IMR-90 (cell line): ENCODE measurements at regions not wholly inside any gene's neighbourhood (a gene's known extent, or its start where the extent isn't known, plus 50 kb on each side); places are given as distances from the start of the nearest gene placed in this dataset.

Experiments used
- ATAC-seq: fragments of 200-7000 bp; cut with Tn5 transposase; 2 replicates; pipeline ENCODE4 v1.9.1; 2020; ENCODE audit warnings: low read depth, mild to moderate bottlenecking, moderate library complexity
- BruUV-seq: library from RNA; stranded (reverse); fragments of 400-500 nt; replicated peaks from 2 replicates; lab custom pipeline; 2021; lab: Mats Ljungman, UMichigan
- CTCF ChIA-PET: fragments of 300-600 bp; formaldehyde crosslinking; extraction: SDS; loops from one replicate; lab custom pipeline; 2021; ENCODE audit warnings: antibody characterized with exemption; lab: Yijun Ruan, JAX
- POLR2A ChIA-PET: fragments of 300-600 bp; sonication (Branson Sonifier 250); formaldehyde crosslinking; loops from one replicate; lab custom pipeline; 2022; ENCODE audit warnings: antibody characterized with exemption; ENCODE audit not compliant: unreplicated experiment; lab: Charles Lee
- DNase-seq: peaks from one replicate; pipeline ENCODE4 v3.0.0; 2013
- H2AFZ ChIP-seq: replicated peaks from 2 replicates; pipeline ENCODE3; 2013; ENCODE audit warnings: low read length, mild to moderate bottlenecking; ENCODE audit not compliant: poor library complexity
- H2AK5ac ChIP-seq: 2 replicates; pipeline ENCODE4 v1.6.1; 2013; ENCODE audit warnings: low read depth, low read length, inconsistent platforms
- H2AK9ac ChIP-seq: replicated peaks from 2 replicates; pipeline ENCODE3; 2013; ENCODE audit warnings: mild to moderate bottlenecking, low read depth, low read length, moderate library complexity; ENCODE audit not compliant: poor library complexity
- H2BK120ac ChIP-seq: 2 replicates; pipeline ENCODE4 v1.6.1; 2013; ENCODE audit warnings: low read depth, low read length, inconsistent platforms
- H2BK15ac ChIP-seq: 3 replicates; pipeline ENCODE4 v1.6.1; 2013; ENCODE audit warnings: low read depth, low read length, inconsistent platforms
- H2BK20ac ChIP-seq: 2 replicates; pipeline ENCODE4 v1.6.1; 2013; ENCODE audit warnings: low read depth, mild to moderate bottlenecking, inconsistent platforms, low read length, moderate library complexity
- H2BK5ac ChIP-seq: 2 replicates; pipeline ENCODE4 v1.6.1; 2013; ENCODE audit warnings: mild to moderate bottlenecking, low read depth, low read length, inconsistent platforms; ENCODE audit not compliant: poor library complexity, severe bottlenecking
- H3K14ac ChIP-seq: replicated peaks from 2 replicates; pipeline ENCODE4 v1.6.1; 2013; ENCODE audit warnings: low read depth, low read length, inconsistent platforms
- H3K18ac ChIP-seq: 2 replicates; pipeline ENCODE4 v1.6.1; 2013; ENCODE audit warnings: low read depth, low read length, control low read depth
- H3K23ac ChIP-seq: 2 replicates; pipeline ENCODE4 v1.6.1; 2013; ENCODE audit warnings: low read depth, low read length, inconsistent platforms
- H3K27ac ChIP-seq: 2 replicates; pipeline ENCODE4 v1.5.1; 2013; ENCODE audit warnings: mild to moderate bottlenecking, control low read depth, low read length; ENCODE audit not compliant: insufficient read depth
- H3K27me3 ChIP-seq: 2 replicates; pipeline ENCODE4 v1.6.1; 2013; ENCODE audit warnings: low read length; ENCODE audit not compliant: control insufficient read depth, insufficient read depth
- H3K36me3 ChIP-seq: 2 replicates; pipeline ENCODE4 v1.6.1; 2013; ENCODE audit warnings: low read length, mixed read lengths; ENCODE audit not compliant: control insufficient read depth, insufficient read depth
- H3K4ac ChIP-seq: 2 replicates; pipeline ENCODE4 v1.6.1; 2013; ENCODE audit warnings: low read depth, low read length, inconsistent platforms
- H3K4me1 ChIP-seq: 2 replicates; pipeline ENCODE4 v1.6.1; 2013; ENCODE audit warnings: low read length, mixed read lengths; ENCODE audit not compliant: control insufficient read depth, insufficient read depth
- H3K4me2 ChIP-seq: 2 replicates; pipeline ENCODE4 v1.6.1; 2013; ENCODE audit warnings: low read depth, mild to moderate bottlenecking, control low read depth, low read length, moderate library complexity
- H3K4me3 ChIP-seq: 2 replicates; pipeline ENCODE4 v1.5.1; 2013; ENCODE audit warnings: low read depth, mild to moderate bottlenecking, control low read depth, low read length, moderate library complexity; ENCODE audit not compliant: insufficient read depth
- H3K56ac ChIP-seq: 2 replicates; pipeline ENCODE4 v1.6.1; 2013; ENCODE audit warnings: low read length, inconsistent platforms; ENCODE audit not compliant: insufficient read depth; ENCODE audit errors: extremely low read depth
- H3K79me1 ChIP-seq, 2 experiments: 2 replicates each; pipeline ENCODE4 v1.6.1; 2013; ENCODE audit warnings: low read length in 2 of 2, inconsistent platforms in 1 of 2, low read depth in 1 of 2
- H3K9ac ChIP-seq: 2 replicates; pipeline ENCODE4 v1.6.1; 2013; ENCODE audit warnings: low read depth, low read length, control low read depth
- H3K9me1 ChIP-seq: 2 replicates; pipeline ENCODE4 v1.6.1; 2013; ENCODE audit warnings: low read length, inconsistent platforms; ENCODE audit not compliant: insufficient read depth
- H3K9me3 ChIP-seq: 2 replicates; pipeline ENCODE4 v1.6.1; 2013; ENCODE audit warnings: low read length; ENCODE audit not compliant: control insufficient read depth, insufficient read depth
- H4K20me1 ChIP-seq: 2 replicates; pipeline ENCODE4 v1.6.1; 2013; ENCODE audit warnings: low read length, inconsistent platforms; ENCODE audit not compliant: insufficient read depth
- H4K5ac ChIP-seq: 2 replicates; pipeline ENCODE4 v1.6.1; 2013; ENCODE audit warnings: mild to moderate bottlenecking, low read depth, low read length, control low read depth
- H4K8ac ChIP-seq, 2 experiments: 2 replicates each; pipeline ENCODE4 v1.6.1; 2013; ENCODE audit warnings: low read depth in 2 of 2, low read length in 2 of 2, control low read depth in 1 of 2, inconsistent platforms in 1 of 2
- H4K91ac ChIP-seq: 2 replicates; pipeline ENCODE4 v1.6.1; 2013; ENCODE audit warnings: low read depth, low read length, inconsistent platforms; ENCODE audit not compliant: insufficient read depth
- BHLHE40 ChIP-seq: fragments of 150-350 bp; IDR thresholded peaks from 2 replicates; pipeline ENCODE4 v1.6.1; 2016; ENCODE audit warnings: mild to moderate bottlenecking, low read depth, low read length
- CEBPB ChIP-seq: IDR thresholded peaks from 2 replicates; pipeline ENCODE4 v1.6.1; 2012; ENCODE audit warnings: low read depth, low read length, improper control_type of control experiment
- MAFK ChIP-seq: IDR thresholded peaks from 2 replicates; pipeline ENCODE4 v1.6.1; 2012; ENCODE audit warnings: low read depth, low read length, improper control_type of control experiment
- RCOR1 ChIP-seq: IDR thresholded peaks from 2 replicates; pipeline ENCODE4 v1.6.1; 2012; ENCODE audit warnings: mild to moderate bottlenecking, low read length, improper control_type of control experiment; ENCODE audit not compliant: insufficient replicate concordance
- WGBS, 2 experiments: methylation state at CpG; one replicate each; pipeline versions ENCODE4 v1.1.5 to v1.1.7; 2013; ENCODE audit warnings: missing lambda C conversion rate in 2 of 2; ENCODE audit not compliant: insufficient read length in 1 of 2; ENCODE audit errors: extremely low coverage in 2 of 2; 5-methylcytosine and 5-hydroxymethylcytosine counted together
- dilution Hi-C: fragments of 300-500 bp; cut with HindIII; formaldehyde crosslinking; loops from one replicate; pipeline ENCODE4 v1.14.3; 2018; ENCODE audit warnings: low sequenced_read_pairs; ENCODE audit not compliant: unreplicated experiment
- in situ Hi-C: fragments of 300-500 bp; cut with MboI; formaldehyde crosslinking; loops from 3 replicates; pipeline ENCODE4 v1.14.3; 2019; ENCODE audit warnings: low sequenced_read_pairs, inconsistent platforms, mixed read lengths
- intact Hi-C: fragments of 100-400 bp; cut with micrococcal nuclease; formaldehyde crosslinking; loops from 2 replicates; pipeline ENCODE4 v1.10.0; 2022

- dilution Hi-C loops, result no loop called here
- in situ Hi-C loops, result no loop called here
- no peak overlapping the region for H3K4me2 ChIP-seq
- no peak overlapping the region for H3K9ac ChIP-seq
- H2AK5ac ChIP-seq, result no peak overlapping the region
- H3K23ac ChIP-seq, result no peak overlapping the region
- H2BK20ac ChIP-seq, result no peak overlapping the region
- no peaks in the 10 kb centered on the region for H4K20me1 ChIP-seq
- H2AFZ ChIP-seq, result no peak overlapping the region
- H3K9me1 ChIP-seq, result no peaks in the 10 kb centered on the region
- WGBS, 2 experiments, result no CpG with 5 or more reads among the region's 2 CpGs
- no peak overlapping the region for H2BK15ac ChIP-seq
- intact Hi-C loops, result no loop called here
- no peak overlapping the region for H3K14ac ChIP-seq
- ATAC-seq, result no peak
- H3K4me3 ChIP-seq, result no peak overlapping the region
- DNase-seq, result no peak
- H3K27me3 ChIP-seq, result no peaks in the 10 kb centered on the region
- no peaks in the 10 kb centered on the region for H3K79me1 ChIP-seq
- H2BK5ac ChIP-seq, result no peak overlapping the region
- no peak overlapping the region for H4K5ac ChIP-seq
- no peak overlapping the region for H2BK120ac ChIP-seq
- no peak overlapping the region for H3K4ac ChIP-seq
- H3K36me3 ChIP-seq, result no peaks in the 10 kb centered on the region
- no peak overlapping the region for H3K18ac ChIP-seq
- no peaks in the 10 kb centered on the region for H3K4me1 ChIP-seq
- H2AK9ac ChIP-seq, result no peak overlapping the region
- TF ChIP-seq MAFK (peak; percentile 78), CEBPB (no peak), BHLHE40 (no peak), RCOR1 (no peak)
- H3K56ac ChIP-seq, result no peak overlapping the region
- ChIA-PET CTCF (no interaction called here), POLR2A (no interaction called here)
- H4K91ac ChIP-seq, result no peak overlapping the region
- H3K27ac ChIP-seq, result no peak overlapping the region
- no peak overlapping the region for H4K8ac ChIP-seq
- H3K9me3 ChIP-seq, result no peaks in the 10 kb centered on the region
- no TSS peak for BruUV-seq
Observed at GRCh38 chr3:180543877-180544276, 58.1 kb upstream of the TTC14 start.
